Endothelial cell of umbilical vein (primary cell): ENCODE measurements at regions not wholly inside any gene's neighbourhood (a gene's known extent, or its start where the extent isn't known, plus 50 kb on each side); places are given as distances from the start of the nearest gene placed in this dataset.

ENCODE experiments used
- BruUV-seq: library from RNA; stranded (reverse); fragments of 400-500 nt; replicated peaks from 2 replicates; lab custom pipeline; 2021; lab: Mats Ljungman, UMichigan
- CTCF ChIA-PET: fragments of 300-600, 350-600 bp; sonication (Branson Sonifier 250); formaldehyde crosslinking; loops from one replicate; lab custom pipeline; 2021; ENCODE audit warnings: antibody characterized with exemption, inconsistent platforms; lab: Charles Lee
- POLR2A ChIA-PET: fragments of 300-600, 350-600 bp; sonication (Branson Sonifier 250); formaldehyde crosslinking; loops from one replicate; lab custom pipeline; 2021; ENCODE audit warnings: antibody characterized with exemption, inconsistent platforms; lab: Charles Lee
- DNase-seq: peaks from one replicate; pipeline ENCODE4 v3.0.0-alpha.2; 2011; ENCODE audit warnings: low read depth, low spot score
- FAIRE-seq: peaks from 2 replicates; lab custom pipeline; 2011; peaks lifted over from hg19 to GRCh38; lab: Jason Lieb, UNC
- H2AFZ ChIP-seq: 2 replicates; pipeline ENCODE4 v1.6.0; 2012; ENCODE audit warnings: low read depth, low read length, control low read depth, inconsistent platforms
- H3K27ac ChIP-seq: 2 replicates; pipeline ENCODE4 v1.5.1; 2011; ENCODE audit warnings: low read depth, mild to moderate bottlenecking, control low read depth, low read length, moderate library complexity; ENCODE audit not compliant: insufficient read depth
- H3K27me3 ChIP-seq, 2 experiments: 2 replicates each; pipeline versions ENCODE4 v1.6.0 to v1.6.1; 2011; ENCODE audit warnings: low read length in 2 of 2, mixed read lengths in 1 of 2; ENCODE audit not compliant: control insufficient read depth in 2 of 2, insufficient read depth in 2 of 2
- H3K36me3 ChIP-seq, 2 experiments: 2 replicates in 1 of 2; 3 replicates in 1 of 2; pipeline ENCODE4 v1.5.1; 2011; ENCODE audit warnings: low read length in 2 of 2, mild to moderate bottlenecking in 1 of 2, moderate library complexity in 1 of 2; ENCODE audit not compliant: control insufficient read depth in 2 of 2, insufficient read depth in 2 of 2; ENCODE audit errors: extremely low read depth in 1 of 2
- H3K4me1 ChIP-seq: 3 replicates; pipeline ENCODE4 v1.5.1; 2011; ENCODE audit warnings: mild to moderate bottlenecking, low read length; ENCODE audit not compliant: control insufficient read depth, insufficient read depth; ENCODE audit errors: extremely low read depth
- H3K4me2 ChIP-seq: 2 replicates; pipeline ENCODE4 v1.6.1; 2011; ENCODE audit warnings: low read length, control low read depth, mixed read lengths; ENCODE audit not compliant: insufficient read depth
- H3K4me3 ChIP-seq, 3 experiments: fragments of 200-600 bp in 1 of 3; sonication (generic), shearing (Covaris generic) in 1 of 3; replicated peaks in 1 of 3; 2 replicates each; pipeline ENCODE4 v1.5.1; 2011 to 2016; ENCODE audit warnings: control low read depth in 3 of 3, low read length in 3 of 3, mild to moderate bottlenecking in 2 of 3, inconsistent platforms in 1 of 3, low read depth in 1 of 3, moderate library complexity in 1 of 3; ENCODE audit not compliant: insufficient read depth in 1 of 3
- H3K79me2 ChIP-seq: 2 replicates; pipeline ENCODE4 v1.6.0; 2012; ENCODE audit warnings: low read length, inconsistent platforms; ENCODE audit not compliant: control insufficient read depth, insufficient read depth
- H3K9ac ChIP-seq: replicated peaks from 2 replicates; pipeline ENCODE3; 2011; ENCODE audit warnings: low read length, control low read depth; ENCODE audit not compliant: insufficient read depth; ENCODE audit errors: extremely low read depth
- H3K9me1 ChIP-seq: replicated peaks from 3 replicates; pipeline ENCODE4 v1.6.0; 2011; ENCODE audit warnings: mild to moderate bottlenecking, low read length; ENCODE audit not compliant: control insufficient read depth, insufficient read depth; ENCODE audit errors: extremely low read depth
- H3K9me3 ChIP-seq: replicated peaks from 2 replicates; pipeline ENCODE4 v1.5.1; 2012; ENCODE audit warnings: low read length, inconsistent platforms; ENCODE audit not compliant: control insufficient read depth, insufficient read depth
- H4K20me1 ChIP-seq: replicated peaks from 2 replicates; pipeline ENCODE3; 2011; ENCODE audit warnings: mild to moderate bottlenecking, low read length; ENCODE audit not compliant: control insufficient read depth, insufficient read depth; ENCODE audit errors: extremely low read depth
- EZH2 ChIP-seq: IDR thresholded peaks from 2 replicates; pipeline ENCODE4 v1.6.1; 2012; ENCODE audit warnings: borderline replicate concordance, low read depth, mild to moderate bottlenecking, moderate library complexity, low read length, inconsistent platforms; ENCODE audit not compliant: severe bottlenecking
- FOS ChIP-seq: IDR thresholded peaks from 2 replicates; pipeline ENCODE4 v1.6.1; 2011; ENCODE audit warnings: mild to moderate bottlenecking, low read length, moderate library complexity, borderline replicate concordance; ENCODE audit not compliant: insufficient read depth
- JUN ChIP-seq: IDR thresholded peaks from 2 replicates; pipeline ENCODE4 v1.6.1; 2011; ENCODE audit warnings: borderline replicate concordance, low read depth; ENCODE audit not compliant: insufficient read length, insufficient read depth
- MAX ChIP-seq: IDR thresholded peaks from 2 replicates; pipeline ENCODE4 v1.6.1; 2011; ENCODE audit not compliant: insufficient read depth, insufficient read length
- MYC ChIP-seq: IDR thresholded peaks from one replicate; pipeline ENCODE4 v1.6.1; 2011; ENCODE audit warnings: mild to moderate bottlenecking, low read depth, low read length
- POLR2AphosphoS5 ChIP-seq: IDR thresholded peaks from 2 replicates; pipeline ENCODE4 v1.6.1; 2012; ENCODE audit warnings: low read depth, mild to moderate bottlenecking, control low read depth, low read length, moderate library complexity; ENCODE audit not compliant: insufficient read depth
- dilution Hi-C: fragments of 300-500 bp; cut with MboI; formaldehyde crosslinking; loops from one replicate; pipeline ENCODE4 v1.15.0; 2019; ENCODE audit warnings: low sequenced_read_pairs; ENCODE audit not compliant: extremely low pct_ligation_motif_present
- intact Hi-C: fragments of 100-400 bp; cut with micrococcal nuclease; formaldehyde crosslinking; loops from one replicate; pipeline ENCODE4 v1.10.0; 2022

- dilution Hi-C loops: no loop called here
- BruUV-seq: no TSS peak
Observed at GRCh38 chr12:72082986-72083820, 144.6 kb downstream of the TPH2 start.

GRCh38 chr12:72084061-72084460, 145.4 kb downstream of the TPH2 start:
- Histone ChIP-seq H3K27ac (no peak overlapping the region), H3K4me2 (no peak overlapping the region), H3K9me1 (no peaks in the 10 kb centered on the region), H3K9me3 (no peaks in the 10 kb centered on the region), H3K27me3 (no peaks in the 10 kb centered on the region), H3K36me3 (no peaks in the 10 kb centered on the region), H2AFZ (no peak overlapping the region), H3K4me1 (no peaks in the 10 kb centered on the region), H3K4me3 (no peak overlapping the region), H3K79me2 (no peaks in the 10 kb centered on the region), H4K20me1 (no peaks in the 10 kb centered on the region), H3K9ac (no peak overlapping the region)
- FAIRE-seq (no peak), DNase-seq (no peak)
- dilution Hi-C loops: no loop called here
- BruUV-seq: no TSS peak
- intact Hi-C loops: no loop called here
- POLR2A ChIA-PET: no interaction called here
- TF ChIP-seq POLR2AphosphoS5: no peak
- no peak for TF ChIP-seq JUN
- TF ChIP-seq FOS: no peak
- CTCF ChIA-PET: no interaction called here

More at GRCh38 chr12:72082986-72083820, 144.6 kb downstream of the TPH2 start:
- DNase-seq (no peak), FAIRE-seq (no peak)
- no peaks in the 10 kb centered on the region for H3K79me2 ChIP-seq
- POLR2A ChIA-PET: no interaction called here
- H3K4me1 ChIP-seq: no peaks in the 10 kb centered on the region
- no peak overlapping the region for H3K4me3 ChIP-seq
- CTCF ChIA-PET: no interaction called here
- no peak overlapping the region for H2AFZ ChIP-seq
- no peaks in the 10 kb centered on the region for H4K20me1 ChIP-seq
- no peak overlapping the region for H3K9ac ChIP-seq
- intact Hi-C loops: no loop called here
- no peak overlapping the region for H3K4me2 ChIP-seq
- no peak overlapping the region for H3K27ac ChIP-seq
- TF ChIP-seq EZH2 (no peak), MYC (no peak), MAX (no peak), JUN (no peak)
- no peaks in the 10 kb centered on the region for H3K36me3 ChIP-seq
- H3K27me3 ChIP-seq: no peaks in the 10 kb centered on the region
- H3K9me3 ChIP-seq: no peaks in the 10 kb centered on the region
- no peaks in the 10 kb centered on the region for H3K9me1 ChIP-seq
